ENCODE measurements at regions not wholly inside any gene's neighbourhood (a gene's known extent, or its start where the extent isn't known, plus 50 kb on each side); places are given as distances from the start of the nearest gene placed in this dataset.

DNA sequence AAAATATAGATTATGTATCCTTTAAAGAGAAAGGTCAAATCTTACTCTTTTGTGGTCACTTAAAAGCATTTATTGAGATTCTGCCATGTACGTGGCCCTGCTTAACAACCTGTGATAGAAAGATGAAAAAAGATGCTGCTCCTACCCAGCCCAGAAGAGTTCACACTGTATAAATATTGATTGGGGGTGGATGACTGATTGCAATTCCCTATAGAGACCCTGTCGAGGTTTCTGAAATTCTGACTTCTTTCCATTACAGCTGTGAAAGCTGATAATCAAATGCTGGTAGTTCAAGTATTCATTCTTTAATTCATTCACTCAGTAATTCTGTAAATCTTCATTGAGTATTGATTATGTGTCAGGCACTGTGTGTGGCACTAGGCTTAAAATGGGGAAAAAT lies 114.1 kb upstream of the CHL1 start:
- TF ChIP-seq ZBTB7A (IDR thresholded peaks at IDR 0.05; ENCODE audit: low read depth) = no peak
- TF ChIP-seq YY1 (IDR thresholded peaks at IDR 0.05; ENCODE audit: low read depth) = no peak
- no peak for TF ChIP-seq TAF1 (IDR thresholded peaks at IDR 0.05; ENCODE audit: low read depth)
- TF ChIP-seq EGR1 (IDR thresholded peaks at IDR 0.05) = no peak
- TF ChIP-seq FOXM1 (IDR thresholded peaks at IDR 0.05; ENCODE audit: borderline replicate concordance, low read depth) = no peak
- TF ChIP-seq REST (IDR thresholded peaks at IDR 0.05; ENCODE audit: low read depth) = no peak
- TF ChIP-seq, protein P1, sequence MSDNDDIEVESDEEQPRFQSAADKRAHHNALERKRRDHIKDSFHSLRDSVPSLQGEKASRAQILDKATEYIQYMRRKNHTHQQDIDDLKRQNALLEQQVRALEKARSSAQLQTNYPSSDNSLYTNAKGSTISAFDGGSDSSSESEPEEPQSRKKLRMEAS (IDR thresholded peaks at IDR 0.05) = no peak
- no peak for TF ChIP-seq CEBPB (IDR thresholded peaks at IDR 0.05)
- TF ChIP-seq, protein P2, sequence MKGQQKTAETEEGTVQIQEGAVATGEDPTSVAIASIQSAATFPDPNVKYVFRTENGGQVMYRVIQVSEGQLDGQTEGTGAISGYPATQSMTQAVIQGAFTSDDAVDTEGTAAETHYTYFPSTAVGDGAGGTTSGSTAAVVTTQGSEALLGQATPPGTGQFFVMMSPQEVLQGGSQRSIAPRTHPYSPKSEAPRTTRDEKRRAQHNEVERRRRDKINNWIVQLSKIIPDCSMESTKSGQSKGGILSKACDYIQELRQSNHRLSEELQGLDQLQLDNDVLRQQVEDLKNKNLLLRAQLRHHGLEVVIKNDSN (IDR thresholded peaks at IDR 0.05) = no peak
- TF ChIP-seq RAD21 (IDR thresholded peaks at IDR 0.05; ENCODE audit: low read depth) = no peak
- no peak for TF ChIP-seq EP300 (IDR thresholded peaks at IDR 0.05; ENCODE audit: borderline replicate concordance)

Data from Ishikawa (cell line).